ENCODE measurements at regions not wholly inside any gene's neighbourhood (a gene's known extent, or its start where the extent isn't known, plus 50 kb on each side); places are given as distances from the start of the nearest gene placed in this dataset.

DNA sequence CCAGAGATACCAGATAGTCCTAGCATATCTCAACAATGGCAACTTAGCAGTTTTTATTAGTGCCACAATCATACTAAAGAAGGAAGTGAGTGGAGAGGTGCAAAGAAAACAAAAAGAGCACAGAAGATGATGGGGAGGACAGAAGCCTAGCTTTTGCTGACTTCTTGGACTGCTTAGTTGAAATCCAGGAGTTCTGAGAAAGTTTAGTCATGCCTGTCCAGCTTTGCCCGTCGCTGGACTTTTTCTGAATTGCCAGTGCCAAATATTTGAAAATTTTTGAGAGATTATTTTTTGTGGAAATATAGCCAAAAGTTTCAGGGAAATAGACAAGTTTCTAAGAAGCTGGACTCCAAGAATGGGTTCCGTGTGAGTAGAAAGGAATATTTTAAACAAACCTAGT lies 558.7 kb upstream of the TNP1 start:
- no peak for TF ChIP-seq CTCF (IDR thresholded peaks at IDR 0.05)

GRCh38 chr2:217418090-217418489 lies 558.2 kb upstream of the TNP1 start:
- no peak for TF ChIP-seq CTCF (IDR thresholded peaks at IDR 0.05)

DNA sequence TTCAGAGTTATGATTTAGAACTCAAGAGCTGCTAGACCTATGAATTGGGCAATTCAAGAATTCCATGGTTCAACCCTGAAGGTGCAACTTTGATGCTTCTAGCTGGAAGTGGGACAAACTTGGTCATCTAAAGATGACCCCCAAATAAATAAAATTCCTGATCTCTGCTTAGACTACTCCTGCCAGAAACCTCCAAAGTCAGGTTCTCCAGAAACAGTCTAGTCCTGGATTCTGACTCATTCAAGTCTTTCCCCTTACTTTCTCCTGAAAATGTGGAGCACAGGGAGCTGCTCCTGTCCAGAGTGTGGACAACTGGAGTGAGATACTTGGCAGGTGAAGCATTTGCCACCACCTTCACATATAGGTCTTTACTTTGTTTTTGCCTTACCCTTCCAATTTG lies 557.7 kb upstream of the TNP1 start:
- TF ChIP-seq CTCF (IDR thresholded peaks at IDR 0.05): no peak

GRCh38 chr2:217415316-217415715 lies 555.5 kb upstream of the TNP1 start:
- TF ChIP-seq CTCF (IDR thresholded peaks at IDR 0.05): no peak

DNA sequence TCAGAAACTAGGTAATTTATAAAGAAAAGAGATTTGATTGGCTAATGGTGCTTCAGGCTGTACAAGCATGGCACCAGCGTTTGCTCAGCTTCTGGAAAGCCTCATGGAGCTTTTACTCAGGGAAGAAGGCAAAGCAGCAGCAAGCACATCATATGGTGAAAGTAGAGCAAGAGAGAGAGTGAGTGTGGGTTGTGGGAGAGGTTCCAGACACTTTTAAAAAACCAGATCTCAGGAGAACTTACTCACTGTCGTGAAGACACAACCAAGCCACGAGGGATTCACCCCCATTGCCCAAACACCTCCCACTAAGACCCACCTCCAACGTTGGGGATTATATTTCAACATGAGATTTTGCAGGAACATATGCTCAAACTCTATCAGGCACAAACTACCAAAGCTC lies 554.6 kb upstream of the TNP1 start:
- TF ChIP-seq CTCF (IDR thresholded peaks at IDR 0.05): no peak

- no peak for TF ChIP-seq CTCF (IDR thresholded peaks at IDR 0.05)
These were observed 553.3 kb upstream of the TNP1 start for GRCh38 chr2:217413193-217413592.

- no peak for TF ChIP-seq CTCF (IDR thresholded peaks at IDR 0.05)
These were observed 552.9 kb upstream of the TNP1 start for GRCh38 chr2:217412721-217413120.

DNA sequence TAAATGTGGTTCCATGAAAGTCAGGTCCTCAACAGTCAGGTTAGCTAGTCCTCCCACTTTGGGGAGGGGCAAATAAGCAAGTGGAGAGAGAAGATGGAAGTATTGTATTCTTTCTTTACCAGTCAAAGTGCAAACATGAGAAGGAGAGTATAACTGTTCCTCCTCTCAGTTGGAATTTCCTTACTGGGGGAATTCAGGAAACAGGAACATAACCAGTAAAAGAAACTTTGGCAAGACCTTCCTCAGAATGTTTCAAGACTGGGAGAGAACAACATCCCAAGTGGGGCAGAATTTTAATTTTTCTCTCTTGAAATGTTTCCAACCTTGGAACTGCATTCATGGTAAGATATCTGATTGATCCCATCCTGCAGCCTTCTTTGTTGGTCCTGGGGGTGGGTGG lies 552.4 kb upstream of the TNP1 start:
- TF ChIP-seq CTCF (IDR thresholded peaks at IDR 0.05): no peak
